ENCODE measurements at regions not wholly inside any gene's neighbourhood (a gene's known extent, or its start where the extent isn't known, plus 50 kb on each side); places are given as distances from the start of the nearest gene placed in this dataset.

- DNase-seq (ENCODE audit: low read depth in 3 of 3, low spot score in 1 of 3) = no peak
Observed at GRCh38 chr18:45227001-45227742, 388.1 kb upstream of the SLC14A2 start.

- DNase-seq (ENCODE audit: low read depth in 3 of 3, low spot score in 1 of 3) = no peak
Observed at GRCh38 chr18:45228796-45229388, 386.4 kb upstream of the SLC14A2 start.

- DNase-seq (ENCODE audit: low read depth in 3 of 3, low spot score in 1 of 3) = no peak
Observed at GRCh38 chr18:45231617-45232016, 383.7 kb upstream of the SLC14A2 start.

GRCh38 chr18:45232061-45232460 lies 383.2 kb upstream of the SLC14A2 start:
- DNase-seq (ENCODE audit: low read depth in 3 of 3, low spot score in 1 of 3) = no peak

GRCh38 chr18:45236676-45237075 lies 378.6 kb upstream of the SLC14A2 start:
- no peak for DNase-seq (ENCODE audit: low read depth in 3 of 3, low spot score in 1 of 3)

- no peak for DNase-seq (ENCODE audit: low read depth in 3 of 3, low spot score in 1 of 3)
Observed at GRCh38 chr18:45237343-45238098, 377.8 kb upstream of the SLC14A2 start.

- DNase-seq (ENCODE audit: low read depth in 3 of 3, low spot score in 1 of 3) = no peak
Observed at GRCh38 chr18:45241271-45241670, 374.0 kb upstream of the SLC14A2 start.

- DNase-seq (ENCODE audit: low read depth in 3 of 3, low spot score in 1 of 3) = no peak
Observed at GRCh38 chr18:45241982-45242565, 373.2 kb upstream of the SLC14A2 start.

GRCh38 chr18:45243340-45244110 lies 371.8 kb upstream of the SLC14A2 start:
- DNase-seq (ENCODE audit: low read depth in 3 of 3, low spot score in 1 of 3) = no peak

GRCh38 chr18:45245091-45245511 lies 370.2 kb upstream of the SLC14A2 start:
- DNase-seq (ENCODE audit: low read depth in 3 of 3, low spot score in 1 of 3) = no peak

- DNase-seq (ENCODE audit: low read depth in 3 of 3, low spot score in 1 of 3) = no peak
Observed at GRCh38 chr18:45248240-45248903, 366.9 kb upstream of the SLC14A2 start.

GRCh38 chr18:45249246-45249661 lies 366.0 kb upstream of the SLC14A2 start:
- DNase-seq (ENCODE audit: low read depth in 3 of 3, low spot score in 1 of 3) = no peak

- DNase-seq (ENCODE audit: low read depth in 3 of 3, low spot score in 1 of 3) = no peak
Observed at GRCh38 chr18:45250479-45250878, 364.8 kb upstream of the SLC14A2 start.

- DNase-seq (ENCODE audit: low read depth in 3 of 3, low spot score in 1 of 3) = no peak
Observed at GRCh38 chr18:45251236-45251635, 364.0 kb upstream of the SLC14A2 start.

- DNase-seq (ENCODE audit: low read depth in 3 of 3, low spot score in 1 of 3) = no peak
Observed at GRCh38 chr18:45252474-45252873, 362.8 kb upstream of the SLC14A2 start.

- DNase-seq (ENCODE audit: low read depth in 3 of 3, low spot score in 1 of 3) = no peak
Observed at GRCh38 chr18:45253056-45253565, 362.2 kb upstream of the SLC14A2 start.

- no peak for DNase-seq (ENCODE audit: low read depth in 3 of 3, low spot score in 1 of 3)
Observed at GRCh38 chr18:45253973-45254708, 361.1 kb upstream of the SLC14A2 start.

GRCh38 chr18:45254709-45255082 lies 360.6 kb upstream of the SLC14A2 start:
- no peak for DNase-seq (ENCODE audit: low read depth in 3 of 3, low spot score in 1 of 3)

GRCh38 chr18:45255197-45255890 lies 359.9 kb upstream of the SLC14A2 start:
- DNase-seq (ENCODE audit: low read depth in 3 of 3, low spot score in 1 of 3) = no peak

Data from stimulated activated CD4-positive, alpha-beta T cell treated with anti-CD3 and anti-CD28 coated beads, TNF-alpha, amount 100 ng/mL, for 1 hour (primary cell).